Keratinocyte (primary cell): ENCODE measurements at regions not wholly inside any gene's neighbourhood (a gene's known extent, or its start where the extent isn't known, plus 50 kb on each side); places are given as distances from the start of the nearest gene placed in this dataset.
"Not testable (repeated sequence)": the region's sequence is repeated elsewhere in the genome, so short reads cannot be mapped to it uniquely, and the experiment has no call there.

Experiments used
- DNase-seq: peaks from one replicate; pipeline ENCODE4 v3.0.0-alpha.2; 2011; ENCODE audit warnings: low read depth, missing footprints, low spot score
- FAIRE-seq: peaks from 2 replicates; lab custom pipeline; 2011; peaks lifted over from hg19 to GRCh38; lab: Jason Lieb, UNC
- H2AFZ ChIP-seq: 2 replicates; pipeline ENCODE4 v1.6.0; 2012; ENCODE audit warnings: low read length, control low read depth, inconsistent platforms; ENCODE audit not compliant: control insufficient read depth
- H3K27ac ChIP-seq: 2 replicates; pipeline ENCODE4 v1.5.1; 2011; ENCODE audit warnings: low read length; ENCODE audit not compliant: control insufficient read depth, insufficient read depth
- H3K27me3 ChIP-seq: 3 replicates; pipeline ENCODE4 v1.6.0; 2011; ENCODE audit warnings: low read length; ENCODE audit not compliant: control insufficient read depth, insufficient read depth; ENCODE audit errors: extremely low read depth
- H3K36me3 ChIP-seq, 2 experiments: 2 replicates in 1 of 2; 3 replicates in 1 of 2; pipeline ENCODE4 v1.5.1; 2011; ENCODE audit warnings: low read length in 2 of 2, mild to moderate bottlenecking in 1 of 2; ENCODE audit not compliant: control insufficient read depth in 2 of 2, insufficient read depth in 2 of 2; ENCODE audit errors: extremely low read depth in 1 of 2
- H3K4me1 ChIP-seq: 3 replicates; pipeline ENCODE4 v1.5.1; 2011; ENCODE audit warnings: low read length; ENCODE audit not compliant: control insufficient read depth, insufficient read depth; ENCODE audit errors: extremely low read depth
- H3K4me2 ChIP-seq: 3 replicates; pipeline ENCODE4 v1.6.0; 2011; ENCODE audit warnings: low read depth, low read length; ENCODE audit not compliant: control insufficient read depth, insufficient read depth; ENCODE audit errors: extremely low read depth
- H3K4me3 ChIP-seq, 3 experiments: fragments of 200-600 bp in 1 of 3; sonication (generic) in 1 of 3; 2 replicates in 2 of 3; 3 replicates in 1 of 3; pipeline ENCODE4 v1.5.1; 2011 to 2016; ENCODE audit warnings: low read length in 3 of 3, mild to moderate bottlenecking in 3 of 3, control low read depth in 2 of 3, inconsistent platforms in 1 of 3, low read depth in 1 of 3, mixed read lengths in 1 of 3, mixed run types in 1 of 3, moderate library complexity in 1 of 3; ENCODE audit not compliant: control insufficient read depth in 2 of 3, insufficient read depth in 2 of 3; ENCODE audit errors: extremely low read depth in 1 of 3
- H3K79me2 ChIP-seq: 2 replicates; pipeline ENCODE4 v1.6.0; 2012; ENCODE audit warnings: low read length; ENCODE audit not compliant: control insufficient read depth, insufficient read depth
- H3K9ac ChIP-seq: 3 replicates; pipeline ENCODE4 v1.6.0; 2011; ENCODE audit warnings: low read length; ENCODE audit not compliant: control insufficient read depth, insufficient read depth; ENCODE audit errors: extremely low read depth
- H3K9me1 ChIP-seq: 3 replicates; pipeline ENCODE4 v1.6.0; 2011; ENCODE audit warnings: low read length; ENCODE audit not compliant: control insufficient read depth, insufficient read depth; ENCODE audit errors: extremely low read depth
- H3K9me3 ChIP-seq: 2 replicates; pipeline ENCODE4 v1.5.1; 2012; ENCODE audit warnings: low read depth, low read length; ENCODE audit not compliant: control insufficient read depth
- H4K20me1 ChIP-seq: 3 replicates; pipeline ENCODE4 v1.6.0; 2011; ENCODE audit warnings: low read length; ENCODE audit not compliant: control insufficient read depth, insufficient read depth; ENCODE audit errors: extremely low read depth
- EZH2 ChIP-seq: IDR thresholded peaks from one replicate; pipeline ENCODE4 v1.6.1; 2012; ENCODE audit warnings: inconsistent platforms, mild to moderate bottlenecking, low read length, moderate library complexity
- dilution Hi-C: fragments of 300-500 bp; cut with MboI; formaldehyde crosslinking; loops from one replicate; pipeline ENCODE4 v1.7.0; 2020; ENCODE audit warnings: low sequenced_read_pairs; ENCODE audit not compliant: extremely low pct_ligation_motif_present
- TF ChIP-seq, protein P1 (sequence below), 3 experiments: IDR thresholded peaks in 1 of 3; conservative IDR thresholded peaks in 1 of 3; optimal IDR thresholded peaks in 1 of 3; 2 replicates in 2 of 3; 3 replicates in 1 of 3; pipeline versions ENCODE3 to v1.5.1; 2011; ENCODE audit warnings: low read length in 3 of 3, mild to moderate bottlenecking in 3 of 3, moderate library complexity in 2 of 3, control low read depth in 1 of 3, inconsistent platforms in 1 of 3; ENCODE audit not compliant: insufficient read depth in 2 of 3; ENCODE audit errors: extremely low read depth in 1 of 3

DNA sequence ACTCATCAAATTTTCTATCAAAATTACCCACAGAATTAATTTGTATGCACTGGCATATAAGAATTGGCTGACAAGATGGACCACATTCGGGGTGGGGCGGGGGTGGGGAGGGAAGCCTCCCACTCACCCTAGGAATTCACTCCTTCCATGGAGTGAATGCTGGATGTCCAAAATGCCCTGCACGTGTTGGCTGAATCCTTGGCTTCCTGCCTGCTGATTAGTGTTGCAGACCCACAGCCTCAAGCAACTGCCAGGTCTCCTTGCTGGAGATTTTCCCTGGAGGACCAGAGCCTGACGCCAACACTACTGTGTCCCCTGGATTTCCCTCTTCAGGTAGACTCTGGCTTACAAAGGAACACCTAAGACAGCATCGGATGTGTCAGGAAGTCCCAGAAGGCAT is 575.7 kb upstream of the CDH11 start:
- Histone ChIP-seq H3K4me1 (no peaks in the 10 kb centered on the region), H4K20me1 (no peaks in the 10 kb centered on the region), H3K9me3 (no peaks in the 10 kb centered on the region), H2AFZ (no peak overlapping the region), H3K36me3 (no peaks in the 10 kb centered on the region), H3K27me3 (no peaks in the 10 kb centered on the region), H3K4me2 (no peak overlapping the region), H3K9ac (no peak overlapping the region), H3K4me3 (no peak overlapping the region), H3K79me2 (no peaks in the 10 kb centered on the region), H3K9me1 (no peaks in the 10 kb centered on the region), H3K27ac (no peak overlapping the region)
- DNase-seq (no peak), FAIRE-seq (no peak)
- dilution Hi-C loops = no loop called here
- TF ChIP-seq, protein P1, sequence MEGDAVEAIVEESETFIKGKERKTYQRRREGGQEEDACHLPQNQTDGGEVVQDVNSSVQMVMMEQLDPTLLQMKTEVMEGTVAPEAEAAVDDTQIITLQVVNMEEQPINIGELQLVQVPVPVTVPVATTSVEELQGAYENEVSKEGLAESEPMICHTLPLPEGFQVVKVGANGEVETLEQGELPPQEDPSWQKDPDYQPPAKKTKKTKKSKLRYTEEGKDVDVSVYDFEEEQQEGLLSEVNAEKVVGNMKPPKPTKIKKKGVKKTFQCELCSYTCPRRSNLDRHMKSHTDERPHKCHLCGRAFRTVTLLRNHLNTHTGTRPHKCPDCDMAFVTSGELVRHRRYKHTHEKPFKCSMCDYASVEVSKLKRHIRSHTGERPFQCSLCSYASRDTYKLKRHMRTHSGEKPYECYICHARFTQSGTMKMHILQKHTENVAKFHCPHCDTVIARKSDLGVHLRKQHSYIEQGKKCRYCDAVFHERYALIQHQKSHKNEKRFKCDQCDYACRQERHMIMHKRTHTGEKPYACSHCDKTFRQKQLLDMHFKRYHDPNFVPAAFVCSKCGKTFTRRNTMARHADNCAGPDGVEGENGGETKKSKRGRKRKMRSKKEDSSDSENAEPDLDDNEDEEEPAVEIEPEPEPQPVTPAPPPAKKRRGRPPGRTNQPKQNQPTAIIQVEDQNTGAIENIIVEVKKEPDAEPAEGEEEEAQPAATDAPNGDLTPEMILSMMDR (optimal IDR thresholded peaks at IDR 0.05 in 1 of 3, IDR thresholded peaks at IDR 0.05 in 1 of 3, conservative IDR thresholded peaks at IDR 0.05 in 1 of 3; ENCODE audit: extremely low read depth in 1 of 3, insufficient read depth in 2 of 3, low read length in 3 of 3) = no peak
- no peak for TF ChIP-seq EZH2

DNA sequence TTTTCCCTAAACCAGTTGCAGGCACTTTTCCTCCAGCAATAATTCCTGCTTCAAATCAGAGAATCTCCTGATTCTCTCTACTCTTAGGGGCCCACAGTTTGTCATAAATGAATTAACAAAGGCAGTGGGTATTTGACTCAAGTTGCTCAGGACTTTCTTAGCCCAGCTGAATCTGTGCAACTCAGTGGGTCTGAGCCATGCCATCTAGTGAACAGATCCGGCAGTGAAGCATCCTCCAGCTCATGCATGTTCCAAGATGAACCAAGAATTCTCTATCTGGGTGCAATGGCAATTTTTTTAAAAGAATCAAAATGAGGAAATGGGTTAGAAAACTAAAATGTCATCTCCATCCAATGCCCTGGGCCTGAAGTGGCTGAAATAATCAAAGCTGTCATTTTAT is 575.2 kb upstream of the CDH11 start:
- Histone ChIP-seq H3K4me1 (no peaks in the 10 kb centered on the region), H3K4me3 (no peak overlapping the region), H4K20me1 (no peaks in the 10 kb centered on the region), H3K9me3 (no peaks in the 10 kb centered on the region), H3K9me1 (no peaks in the 10 kb centered on the region), H3K9ac (no peak overlapping the region), H2AFZ (no peak overlapping the region), H3K27ac (no peak overlapping the region), H3K79me2 (no peaks in the 10 kb centered on the region), H3K4me2 (no peak overlapping the region), H3K27me3 (no peaks in the 10 kb centered on the region), H3K36me3 (no peaks in the 10 kb centered on the region)
- dilution Hi-C loops = no loop called here
- FAIRE-seq = no peak
- TF ChIP-seq, protein P1 (optimal IDR thresholded peaks at IDR 0.05 in 1 of 3, IDR thresholded peaks at IDR 0.05 in 1 of 3, conservative IDR thresholded peaks at IDR 0.05 in 1 of 3; ENCODE audit: extremely low read depth in 1 of 3, insufficient read depth in 2 of 3, low read length in 3 of 3) = peak in 2 of 3 experiments; percentile 23 to 38
- TF ChIP-seq EZH2 = no peak
- no peak for DNase-seq

- FAIRE-seq, dilution Hi-C loops, H3K4me2 ChIP-seq, H3K9me1 ChIP-seq, H3K9ac ChIP-seq, H3K4me1 ChIP-seq, H3K79me2 ChIP-seq, H3K4me3 ChIP-seq, H3K9me3 ChIP-seq, H2AFZ ChIP-seq, DNase-seq, H4K20me1 ChIP-seq, H3K27me3 ChIP-seq, H3K27ac ChIP-seq, H3K36me3 ChIP-seq: not testable (repeated sequence)
Observed at GRCh38 chr16:65691846-65692245, 570.0 kb upstream of the CDH11 start.
